ENCODE measurements at regions not wholly inside any gene's neighbourhood (a gene's known extent, or its start where the extent isn't known, plus 50 kb on each side); places are given as distances from the start of the nearest gene placed in this dataset.
A peak's percentile ranks its signal among the peaks of the same experiment; 100 is the strongest.
"Not testable (repeated sequence)": the region's sequence is repeated elsewhere in the genome, so short reads cannot be mapped to it uniquely, and the experiment has no call there.

- no peak for DNase-seq (ENCODE audit: low read depth)
Measured at GRCh38 chr2:6139142-6139541, 447.0 kb downstream of the SOX11 start.

DNA sequence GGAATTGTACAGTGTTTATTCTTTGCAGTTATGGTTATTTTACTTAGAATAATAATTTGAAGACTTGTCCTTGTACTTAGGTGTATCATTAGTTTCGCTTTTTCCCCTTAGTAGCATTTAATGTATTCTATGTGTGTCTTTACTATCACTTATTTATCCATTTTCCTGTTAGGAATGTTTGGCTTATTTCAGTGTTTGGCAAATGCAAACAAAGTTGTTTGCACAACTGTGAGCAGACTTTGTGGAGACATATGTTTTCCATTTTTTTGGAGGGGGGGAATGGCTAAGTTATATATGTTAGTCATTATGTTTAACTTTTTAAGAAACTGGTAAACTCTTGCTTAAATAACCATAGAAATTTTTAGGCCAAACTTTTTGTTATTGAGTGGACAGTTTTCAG is 447.7 kb downstream of the SOX11 start:
- no peak for DNase-seq (ENCODE audit: low read depth)

- no peak for DNase-seq (ENCODE audit: low read depth)
Measured at GRCh38 chr2:6140509-6140908, 448.3 kb downstream of the SOX11 start.

GRCh38 chr2:6143812-6144211 is 451.6 kb downstream of the SOX11 start:
- no peak for DNase-seq (ENCODE audit: low read depth)

- not testable (repeated sequence) for DNase-seq (ENCODE audit: low read depth)
Measured at GRCh38 chr2:6147215-6147614, 455.0 kb downstream of the SOX11 start.

DNA sequence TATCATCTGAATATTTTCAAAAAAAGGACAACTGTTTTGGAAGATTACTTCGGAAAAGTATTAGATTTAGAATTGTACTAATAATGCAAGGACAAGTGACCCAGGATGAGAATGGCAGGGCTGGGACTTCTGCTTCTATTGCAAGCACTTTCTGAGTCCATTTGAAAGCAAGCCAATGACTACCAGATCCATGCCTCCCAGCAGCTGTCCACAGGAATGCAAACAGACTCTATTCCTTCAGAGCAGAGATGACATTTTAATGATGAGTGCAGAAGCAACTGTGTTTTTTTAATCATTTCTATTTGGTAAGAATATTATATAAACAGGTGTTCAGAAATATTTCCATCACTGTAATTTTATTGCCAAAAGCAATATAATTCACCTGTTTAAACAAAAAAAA is 456.7 kb downstream of the SOX11 start:
- no peak for DNase-seq (ENCODE audit: low read depth)

DNA sequence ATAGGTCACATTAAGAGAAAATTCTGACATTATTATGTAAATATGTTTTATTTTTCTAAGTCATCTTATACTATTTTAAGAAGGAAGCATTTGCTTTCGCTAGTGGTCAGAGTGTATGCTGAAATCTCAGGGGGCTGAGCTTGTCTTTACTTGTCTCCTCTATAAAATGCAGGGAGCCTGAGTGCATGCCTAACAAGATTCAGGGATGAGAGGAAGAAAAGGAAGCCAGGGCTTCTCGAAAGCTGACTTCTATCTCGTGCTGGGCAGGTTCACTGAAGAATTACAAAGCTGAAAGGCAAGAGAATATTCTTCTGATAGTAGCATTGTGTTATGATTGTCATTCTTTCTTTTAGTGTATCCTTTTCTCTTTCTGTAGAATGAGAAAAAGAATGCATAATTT is 467.4 kb downstream of the SOX11 start:
- no peak for DNase-seq (ENCODE audit: low read depth)

- DNase-seq (ENCODE audit: low read depth), result no peak
Measured at GRCh38 chr2:6163932-6164331, 471.7 kb downstream of the SOX11 start.

DNA sequence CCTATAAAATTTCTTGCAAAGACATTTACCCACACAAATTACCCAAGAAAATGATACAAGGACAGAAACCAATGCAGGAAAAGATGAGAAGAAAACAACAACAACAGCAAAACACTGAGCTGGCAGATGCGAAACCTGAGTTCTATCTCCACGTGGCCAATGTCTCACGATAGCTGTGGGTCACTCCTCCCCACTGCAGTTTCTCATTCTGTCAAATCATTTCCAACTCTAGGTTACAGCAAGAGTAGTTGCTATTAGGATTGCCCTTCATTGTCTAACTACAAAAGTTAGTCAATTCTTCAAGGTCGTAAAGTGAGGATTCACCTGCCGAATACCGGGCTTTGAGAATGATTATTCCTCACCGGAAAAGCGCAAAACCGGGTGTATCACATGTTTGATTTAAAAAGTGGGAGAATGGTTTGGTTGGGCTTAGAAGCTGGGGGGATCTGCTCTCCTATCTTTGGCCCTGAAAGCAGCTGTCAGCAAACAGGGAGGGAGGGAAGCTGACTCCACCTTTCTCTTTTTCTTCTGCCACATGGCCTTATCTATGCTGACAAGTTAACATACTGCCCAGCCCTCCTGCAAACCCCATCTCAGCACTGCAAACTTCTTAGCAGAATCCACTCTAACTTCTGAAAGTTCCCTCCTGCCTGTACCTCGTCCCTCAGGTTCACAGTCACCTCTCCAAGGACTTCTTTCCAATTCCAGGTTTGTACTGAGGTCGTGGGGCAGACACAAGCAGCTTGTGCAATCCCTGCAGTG is 473.0 kb downstream of the SOX11 start:
- no peak for DNase-seq (ENCODE audit: low read depth)

GRCh38 chr2:6167592-6168138 is 475.5 kb downstream of the SOX11 start:
- DNase-seq (ENCODE audit: low read depth), result no peak

DNA sequence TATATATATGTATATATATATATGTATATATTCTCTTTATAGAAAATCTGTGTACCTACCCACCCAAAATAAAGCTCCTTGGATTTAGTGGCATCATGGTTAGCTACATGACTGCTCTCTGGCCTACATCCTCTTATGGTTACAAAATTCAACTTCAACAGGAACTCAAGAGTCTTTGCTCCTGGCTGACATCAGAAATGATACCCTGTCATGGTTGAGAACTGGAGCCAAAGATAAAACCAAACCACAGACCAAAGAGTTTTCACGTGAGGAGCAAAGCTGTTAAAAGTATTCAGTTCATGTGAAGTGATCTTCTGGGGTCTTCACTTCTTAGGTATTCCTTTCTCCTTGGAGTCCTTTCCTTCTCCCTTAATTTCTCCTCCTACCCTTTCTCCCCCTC is 476.3 kb downstream of the SOX11 start:
- DNase-seq (ENCODE audit: low read depth), result no peak

DNA sequence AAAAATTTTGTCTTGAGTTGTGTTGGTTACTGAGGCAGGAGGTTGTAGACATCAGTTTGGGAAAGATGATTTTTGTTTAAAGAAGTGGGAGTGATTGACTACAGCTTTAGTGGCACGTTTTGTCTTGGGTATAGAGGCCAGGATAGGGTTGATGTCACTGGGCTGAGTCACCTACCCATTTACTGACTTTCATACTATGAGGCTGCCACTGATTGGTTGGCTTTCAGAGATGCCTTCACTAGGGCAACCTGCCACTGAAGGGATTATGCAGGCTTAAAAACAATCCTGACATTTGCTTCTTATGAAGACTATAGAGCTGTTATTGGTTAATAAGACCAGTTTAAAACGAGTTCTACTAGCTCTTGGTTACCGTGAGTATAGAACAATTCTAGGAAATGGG is 479.1 kb downstream of the SOX11 start:
- no peak for DNase-seq (ENCODE audit: low read depth)

- no peak for DNase-seq (ENCODE audit: low read depth)
Measured at GRCh38 chr2:6177811-6178210, 485.6 kb downstream of the SOX11 start.

DNA sequence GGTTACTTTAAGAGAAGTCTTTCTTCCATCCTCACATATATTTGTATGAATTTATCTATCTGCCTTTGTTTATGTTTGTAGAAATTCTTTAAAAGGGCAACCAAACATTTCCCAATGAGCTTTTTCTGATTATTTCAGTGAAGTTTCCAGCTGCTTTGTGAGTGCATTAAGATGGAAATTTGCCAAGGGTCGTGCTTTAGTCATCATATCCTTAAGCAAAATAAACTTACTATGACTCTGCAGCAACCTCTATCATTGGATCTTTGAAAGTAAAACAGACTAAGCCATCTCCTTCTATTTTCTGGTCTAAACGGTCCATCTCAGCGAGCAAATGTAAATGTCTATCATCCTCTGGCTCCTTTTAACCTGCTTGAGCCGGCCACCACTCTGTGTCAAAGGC is 489.3 kb downstream of the SOX11 start:
- DNase-seq (ENCODE audit: low read depth), result peak; percentile 64

DNA sequence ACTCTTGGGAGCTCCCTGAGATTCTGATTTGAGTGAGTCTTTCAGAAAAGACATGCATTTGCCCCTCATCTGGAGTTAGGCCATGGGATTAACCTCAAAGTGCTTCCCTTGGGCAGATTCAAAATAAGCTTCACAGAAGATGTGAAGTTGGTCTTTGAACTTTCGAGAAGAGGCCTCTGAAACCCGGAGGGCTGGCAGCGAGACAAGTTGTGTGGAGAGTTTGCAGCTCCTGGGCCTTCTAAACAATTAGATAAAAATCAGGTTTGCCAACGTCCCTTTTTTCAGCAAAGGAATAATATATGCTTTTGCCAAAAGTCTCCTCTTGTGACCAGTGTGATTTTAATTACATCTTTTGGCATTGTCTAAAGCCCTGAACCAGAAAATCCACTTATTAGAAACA is 489.7 kb downstream of the SOX11 start:
- DNase-seq (ENCODE audit: low read depth), result peak; percentile 2

GRCh38 chr2:6183226-6183625 is 491.0 kb downstream of the SOX11 start:
- DNase-seq (ENCODE audit: low read depth), result no peak

- DNase-seq (ENCODE audit: low read depth), result no peak
Measured at GRCh38 chr2:6184532-6185292, 492.5 kb downstream of the SOX11 start.

GRCh38 chr2:6186332-6187151 is 494.4 kb downstream of the SOX11 start:
- peak; percentile 2 for DNase-seq (ENCODE audit: low read depth)

DNA sequence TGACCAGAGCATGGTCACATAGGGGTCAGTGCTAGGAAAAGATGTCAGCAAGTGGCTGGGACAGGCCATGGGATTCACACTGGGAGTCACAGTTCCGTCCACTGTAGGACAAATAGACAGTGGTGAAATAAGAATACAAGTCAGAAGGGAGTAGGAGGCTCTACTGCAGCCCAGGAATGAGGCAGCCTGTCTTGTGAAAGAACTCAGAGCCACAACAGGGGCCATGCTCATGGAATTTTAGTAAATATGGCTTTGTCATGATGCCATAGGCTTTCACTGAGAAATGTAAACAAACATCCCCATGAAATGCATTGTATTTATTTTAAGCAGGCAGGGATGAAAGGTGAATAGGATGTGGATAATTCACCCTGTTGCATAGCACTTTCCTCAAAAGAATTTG is 504.3 kb downstream of the SOX11 start:
- DNase-seq (ENCODE audit: low read depth), result no peak

- DNase-seq (ENCODE audit: low read depth), result not testable (repeated sequence)
Measured at GRCh38 chr2:6198370-6198919, 506.3 kb downstream of the SOX11 start.

DNA sequence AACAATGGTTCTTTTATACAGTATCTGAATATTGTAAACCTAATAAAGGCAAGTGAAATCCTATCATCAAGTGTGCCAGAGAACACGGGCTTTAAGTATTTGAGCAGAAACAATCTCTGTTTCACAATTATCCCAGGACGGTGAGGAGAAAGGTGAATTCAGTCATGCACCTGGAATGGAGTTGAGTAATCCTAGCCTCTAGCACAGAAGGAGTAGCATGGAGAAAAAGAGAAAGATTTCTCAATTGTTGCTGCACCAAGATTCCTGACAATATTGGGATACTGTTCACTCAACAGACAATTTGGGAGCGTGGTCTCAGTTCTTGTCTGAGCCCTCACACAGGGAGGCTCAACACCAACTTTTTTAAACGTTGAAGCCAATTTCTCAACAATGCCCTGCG is 510.6 kb downstream of the SOX11 start:
- DNase-seq (ENCODE audit: low read depth), result no peak

GRCh38 chr2:6203291-6203959 is 511.2 kb downstream of the SOX11 start:
- no peak for DNase-seq (ENCODE audit: low read depth)
